PC-9 (cell line): ENCODE measurements at regions not wholly inside any gene's neighbourhood (a gene's known extent, or its start where the extent isn't known, plus 50 kb on each side); places are given as distances from the start of the nearest gene placed in this dataset.
"Not testable (repeated sequence)": the region's sequence is repeated elsewhere in the genome, so short reads cannot be mapped to it uniquely, and the experiment has no call there.

ENCODE experiments used
- EZH2 ChIP-seq: fragments of 200-600 bp; sonication (generic); IDR thresholded peaks from 2 replicates; pipeline ENCODE4 v1.8.0; 2017; ENCODE audit warnings: antibody characterized with exemption, low read depth
- TF ChIP-seq, protein P1 (sequence below): fragments of 200-600 bp; sonication (generic); conservative IDR thresholded peaks from 2 replicates; pipeline ENCODE4 v1.6.1; 2017; ENCODE audit warnings: mixed run types, antibody characterized with exemption, mild to moderate bottlenecking, moderate library complexity

DNA sequence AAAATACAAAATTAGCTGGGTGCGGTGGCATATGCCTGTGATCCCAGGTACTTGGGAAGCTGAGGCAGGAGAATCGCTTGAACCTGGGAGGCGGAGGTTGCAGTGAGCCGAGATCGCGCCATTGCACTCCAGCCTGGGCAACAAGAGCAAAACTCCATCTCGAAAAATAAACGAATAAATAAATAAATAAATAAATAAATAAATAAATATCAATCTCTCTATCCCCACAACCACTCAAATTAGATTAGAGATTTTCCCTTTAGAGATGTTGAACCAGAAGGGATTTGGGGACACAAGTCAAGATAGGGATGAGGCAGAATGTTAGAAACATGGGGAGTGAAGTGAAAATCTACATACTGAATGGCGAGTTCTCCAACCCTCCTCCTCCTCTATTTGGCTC lies 82.5 kb upstream of the TBCA start:
- TF ChIP-seq, protein P1, sequence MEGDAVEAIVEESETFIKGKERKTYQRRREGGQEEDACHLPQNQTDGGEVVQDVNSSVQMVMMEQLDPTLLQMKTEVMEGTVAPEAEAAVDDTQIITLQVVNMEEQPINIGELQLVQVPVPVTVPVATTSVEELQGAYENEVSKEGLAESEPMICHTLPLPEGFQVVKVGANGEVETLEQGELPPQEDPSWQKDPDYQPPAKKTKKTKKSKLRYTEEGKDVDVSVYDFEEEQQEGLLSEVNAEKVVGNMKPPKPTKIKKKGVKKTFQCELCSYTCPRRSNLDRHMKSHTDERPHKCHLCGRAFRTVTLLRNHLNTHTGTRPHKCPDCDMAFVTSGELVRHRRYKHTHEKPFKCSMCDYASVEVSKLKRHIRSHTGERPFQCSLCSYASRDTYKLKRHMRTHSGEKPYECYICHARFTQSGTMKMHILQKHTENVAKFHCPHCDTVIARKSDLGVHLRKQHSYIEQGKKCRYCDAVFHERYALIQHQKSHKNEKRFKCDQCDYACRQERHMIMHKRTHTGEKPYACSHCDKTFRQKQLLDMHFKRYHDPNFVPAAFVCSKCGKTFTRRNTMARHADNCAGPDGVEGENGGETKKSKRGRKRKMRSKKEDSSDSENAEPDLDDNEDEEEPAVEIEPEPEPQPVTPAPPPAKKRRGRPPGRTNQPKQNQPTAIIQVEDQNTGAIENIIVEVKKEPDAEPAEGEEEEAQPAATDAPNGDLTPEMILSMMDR = not testable (repeated sequence)
- TF ChIP-seq EZH2 = not testable (repeated sequence)
